ENCODE measurements at regions not wholly inside any gene's neighbourhood (a gene's known extent, or its start where the extent isn't known, plus 50 kb on each side); places are given as distances from the start of the nearest gene placed in this dataset.

GRCh38 chr18:38454764-38455469, 889.3 kb upstream of the CELF4 start (continued):
- TF ChIP-seq CHD7 (IDR thresholded peaks at IDR 0.05; ENCODE audit: insufficient replicate concordance, low read length), result no peak

Measured in H1 (cell line).